AG04449 (cell line): ENCODE measurements at regions not wholly inside any gene's neighbourhood (a gene's known extent, or its start where the extent isn't known, plus 50 kb on each side); places are given as distances from the start of the nearest gene placed in this dataset.

ENCODE experiments used
- CTCF ChIA-PET: fragments of 350-600 bp; formaldehyde crosslinking; extraction: SDS; loops from one replicate; lab custom pipeline; 2021; ENCODE audit warnings: antibody characterized with exemption; lab: Yijun Ruan, JAX
- POLR2A ChIA-PET: fragments of 400-600, 350-600 bp; formaldehyde crosslinking; extraction: SDS; loops from one replicate; lab custom pipeline; 2020; ENCODE audit warnings: antibody characterized with exemption, inconsistent platforms; lab: Yijun Ruan, JAX
- DNase-seq: peaks from one replicate; pipeline ENCODE4 v3.0.0-alpha.2; 2010; ENCODE audit warnings: low read depth, low spot score
- H3K4me3 ChIP-seq: 2 replicates; pipeline ENCODE4 v1.5.1; 2011; ENCODE audit warnings: low read depth, mild to moderate bottlenecking, control low read depth, low read length
- TF ChIP-seq, protein P1 (sequence below): IDR thresholded peaks from one replicate; pipeline ENCODE4 v1.5.1; 2011; ENCODE audit warnings: mild to moderate bottlenecking, moderate library complexity, low read length, control low read depth, inconsistent platforms; ENCODE audit not compliant: insufficient read depth; ENCODE audit errors: missing control alignments

DNA sequence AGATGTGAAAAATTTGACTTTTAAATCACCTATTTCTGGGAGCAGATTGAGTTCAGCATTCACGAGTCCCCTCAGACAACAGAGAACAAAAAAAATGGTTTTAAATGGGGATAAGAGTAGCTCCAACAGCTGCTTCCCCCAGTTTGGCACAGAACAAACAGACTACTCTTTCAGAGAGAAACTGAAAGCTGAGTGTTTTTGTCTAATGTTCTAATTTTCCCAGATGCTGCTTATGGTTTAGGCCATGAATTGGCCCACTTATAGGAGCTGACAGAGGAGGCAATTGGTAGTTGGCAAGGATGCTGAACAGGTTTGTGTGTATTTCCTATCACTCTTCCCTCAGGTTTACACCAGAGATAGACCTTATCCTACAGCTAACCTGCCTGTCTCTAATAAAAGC, 1637.4 kb upstream of the PRMT6 start:
- TF ChIP-seq, protein P1, sequence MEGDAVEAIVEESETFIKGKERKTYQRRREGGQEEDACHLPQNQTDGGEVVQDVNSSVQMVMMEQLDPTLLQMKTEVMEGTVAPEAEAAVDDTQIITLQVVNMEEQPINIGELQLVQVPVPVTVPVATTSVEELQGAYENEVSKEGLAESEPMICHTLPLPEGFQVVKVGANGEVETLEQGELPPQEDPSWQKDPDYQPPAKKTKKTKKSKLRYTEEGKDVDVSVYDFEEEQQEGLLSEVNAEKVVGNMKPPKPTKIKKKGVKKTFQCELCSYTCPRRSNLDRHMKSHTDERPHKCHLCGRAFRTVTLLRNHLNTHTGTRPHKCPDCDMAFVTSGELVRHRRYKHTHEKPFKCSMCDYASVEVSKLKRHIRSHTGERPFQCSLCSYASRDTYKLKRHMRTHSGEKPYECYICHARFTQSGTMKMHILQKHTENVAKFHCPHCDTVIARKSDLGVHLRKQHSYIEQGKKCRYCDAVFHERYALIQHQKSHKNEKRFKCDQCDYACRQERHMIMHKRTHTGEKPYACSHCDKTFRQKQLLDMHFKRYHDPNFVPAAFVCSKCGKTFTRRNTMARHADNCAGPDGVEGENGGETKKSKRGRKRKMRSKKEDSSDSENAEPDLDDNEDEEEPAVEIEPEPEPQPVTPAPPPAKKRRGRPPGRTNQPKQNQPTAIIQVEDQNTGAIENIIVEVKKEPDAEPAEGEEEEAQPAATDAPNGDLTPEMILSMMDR: no peak
- DNase-seq: no peak
- ChIA-PET POLR2A (no interaction called here), CTCF (no interaction called here)
- no peak overlapping the region for H3K4me3 ChIP-seq

DNA sequence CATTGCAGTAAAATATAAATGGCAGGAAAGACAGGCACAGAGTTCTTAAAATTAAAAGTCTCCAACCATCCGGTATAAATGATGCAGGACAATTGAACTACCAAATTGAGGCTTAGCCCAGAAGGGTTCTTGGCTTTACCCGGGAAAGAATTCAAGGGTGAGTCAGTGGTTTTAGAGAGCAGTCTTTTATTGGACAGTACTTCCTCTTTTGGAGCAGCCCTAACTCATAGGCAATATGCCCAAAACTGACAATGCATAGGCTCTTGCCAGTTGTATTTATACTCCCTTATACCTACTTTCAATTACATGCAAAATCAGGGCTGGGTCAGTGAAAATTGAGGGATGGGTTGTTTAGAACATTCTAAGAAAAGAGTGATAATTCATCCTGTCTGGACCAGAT, 1628.9 kb upstream of the PRMT6 start:
- POLR2A ChIA-PET: no interaction called here
- CTCF ChIA-PET: no interaction called here
- TF ChIP-seq, protein P1: no peak
- H3K4me3 ChIP-seq: no peak overlapping the region
- no peak for DNase-seq

DNA sequence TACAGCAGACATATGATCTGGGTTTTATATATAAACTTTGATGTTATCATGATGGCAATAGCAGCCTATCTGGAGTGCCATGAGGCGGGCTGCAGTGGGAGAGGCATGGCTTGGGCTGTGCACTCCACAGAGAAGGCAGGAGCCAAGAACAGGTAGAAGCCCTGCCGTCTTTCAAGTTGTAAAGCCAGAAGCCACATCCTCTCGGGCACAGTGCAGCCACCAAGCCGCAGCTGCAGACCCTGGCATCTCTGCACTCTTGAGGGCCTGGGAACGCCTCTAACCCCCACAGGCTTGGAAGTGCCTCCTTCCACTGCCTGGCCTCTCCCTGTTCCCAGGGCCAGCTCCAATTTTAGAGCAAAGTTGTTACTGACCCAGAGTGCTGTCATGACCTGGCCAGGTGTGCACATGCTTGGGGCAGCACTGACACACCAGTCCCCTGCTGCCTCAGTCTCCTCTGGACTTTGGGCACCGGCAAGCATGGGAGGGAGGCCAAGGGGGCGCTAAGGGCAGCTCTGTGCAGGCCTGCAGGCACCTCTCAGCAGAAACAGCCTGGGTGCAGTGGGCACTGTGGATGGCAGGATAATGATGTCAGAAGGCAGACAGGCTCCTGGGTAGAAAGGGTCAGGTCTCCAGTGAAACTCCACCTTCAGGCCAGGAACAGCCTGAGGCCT, 1619.8 kb upstream of the PRMT6 start:
- H3K4me3 ChIP-seq: no peak overlapping the region
- no peak for DNase-seq
- ChIA-PET CTCF (no interaction called here), POLR2A (no interaction called here)
- TF ChIP-seq, protein P1: no peak

DNA sequence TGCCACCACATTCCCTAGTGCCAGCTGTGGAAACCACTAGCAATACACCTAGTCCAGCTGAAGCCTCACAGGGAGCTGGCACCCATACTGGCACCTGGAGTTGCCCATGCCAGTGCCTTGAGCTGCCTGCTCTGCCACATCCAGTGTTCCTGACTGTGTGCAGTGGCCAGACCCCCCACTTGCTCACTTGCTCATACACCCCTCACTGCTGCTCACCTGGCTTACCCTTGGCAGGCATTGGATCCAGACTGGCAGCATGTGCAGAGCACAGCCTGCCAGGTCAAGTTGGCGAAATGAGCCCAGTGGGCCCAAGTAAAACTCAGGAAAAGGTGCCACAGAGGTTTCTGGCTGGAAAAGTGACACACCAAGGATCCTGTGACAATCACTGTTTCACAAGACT, 1618.6 kb upstream of the PRMT6 start:
- TF ChIP-seq, protein P1: no peak
- DNase-seq: no peak
- H3K4me3 ChIP-seq: no peak overlapping the region
- POLR2A ChIA-PET: no interaction called here
- CTCF ChIA-PET: no interaction called here

DNA sequence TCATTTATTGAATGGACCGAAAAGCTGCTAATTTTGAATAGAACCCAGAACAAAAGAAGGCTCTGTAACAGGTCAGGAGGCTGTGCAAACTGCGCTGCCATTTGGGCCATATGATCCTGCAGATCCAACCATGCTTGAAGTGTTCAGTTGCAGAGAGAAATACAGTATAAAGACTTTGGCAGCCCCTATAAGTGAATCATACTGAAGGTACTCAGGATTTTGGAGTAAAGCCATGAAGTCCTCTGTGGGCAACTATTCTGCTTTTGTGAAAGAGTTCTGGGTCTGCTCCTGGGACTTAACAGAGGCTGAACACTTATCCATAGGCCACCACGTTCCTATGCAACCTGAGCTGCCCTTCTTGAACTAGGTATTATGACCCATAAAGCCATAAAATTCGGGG, 1613.6 kb upstream of the PRMT6 start:
- TF ChIP-seq, protein P1: no peak

DNA sequence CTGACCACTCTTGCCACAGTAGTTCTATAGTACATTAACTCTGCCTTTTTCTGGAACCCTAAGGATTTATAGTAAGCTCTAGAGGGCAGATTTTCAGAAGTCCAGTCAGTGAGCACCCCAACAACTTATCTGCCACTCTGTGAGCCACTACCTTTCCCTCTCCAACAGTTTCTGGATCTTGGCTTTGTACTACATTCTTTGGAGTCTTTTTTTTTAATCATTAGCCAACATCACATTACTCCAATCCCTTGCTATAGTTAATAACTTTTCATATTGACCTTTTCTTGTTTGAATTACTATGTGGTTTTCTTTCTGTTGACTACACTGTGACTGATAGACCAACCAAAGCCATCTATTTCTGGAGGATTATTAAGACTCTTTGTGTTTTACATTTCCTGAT, 1596.7 kb upstream of the PRMT6 start:
- POLR2A ChIA-PET: no interaction called here
- CTCF ChIA-PET: no interaction called here

More for the DNA sequence above, 1613.6 kb upstream of the PRMT6 start:
- DNase-seq: no peak
- H3K4me3 ChIP-seq: no peak overlapping the region
- POLR2A ChIA-PET: no interaction called here
- CTCF ChIA-PET: no interaction called here

More for the DNA sequence above, 1596.7 kb upstream of the PRMT6 start:
- no peak overlapping the region for H3K4me3 ChIP-seq
- no peak for DNase-seq
- TF ChIP-seq, protein P1: no peak
